Stimulated activated memory B cell treated with anti-CD40 and anti-IgM and Interleukin-4, amounts not matched to agents 10 μg/mL and 1 μg/mL and 100 μg/mL, for 72 hours (primary cell): ENCODE measurements at regions not wholly inside any gene's neighbourhood (a gene's known extent, or its start where the extent isn't known, plus 50 kb on each side); places are given as distances from the start of the nearest gene placed in this dataset.

Experiments used
- ATAC-seq: fragments of 150-1000 bp; cut with Tn5 transposase; 2 replicates; pipeline ENCODE4 v1.10.0; 2021
- H3K27ac Mint-ChIP-seq: one replicate; pipeline ENCODE4 v1.8.0; 2022; ENCODE audit warnings: mild to moderate bottlenecking, mixed read lengths
- H3K27me3 Mint-ChIP-seq: one replicate; pipeline ENCODE4 v1.8.0; 2022; ENCODE audit warnings: mixed read lengths
- H3K36me3 Mint-ChIP-seq: one replicate; pipeline ENCODE4 v1.8.0; 2022; ENCODE audit warnings: mixed read lengths
- H3K4me1 Mint-ChIP-seq: one replicate; pipeline ENCODE4 v1.8.0; 2022; ENCODE audit warnings: mixed read lengths
- H3K4me3 Mint-ChIP-seq: one replicate; pipeline ENCODE4 v1.8.0; 2022; ENCODE audit warnings: mild to moderate bottlenecking, moderate library complexity, mixed read lengths
- H3K9me3 Mint-ChIP-seq: one replicate; pipeline ENCODE4 v1.8.0; 2022; ENCODE audit warnings: mixed read lengths

GRCh38 chr10:31116226-31116625 lies 84.6 kb upstream of the ZNF438 start:
- H3K27me3 Mint-ChIP-seq = peaks cover 13% of the 10 kb centered on the region
- ATAC-seq = peak; percentile 36
- H3K36me3 Mint-ChIP-seq = peaks cover 5% of the 10 kb centered on the region
- H3K27ac Mint-ChIP-seq = no peak overlapping the region
- no peak overlapping the region for H3K4me3 Mint-ChIP-seq
- H3K9me3 Mint-ChIP-seq = peaks cover 6% of the 10 kb centered on the region
- H3K4me1 Mint-ChIP-seq = peaks cover 4% of the 10 kb centered on the region

DNA sequence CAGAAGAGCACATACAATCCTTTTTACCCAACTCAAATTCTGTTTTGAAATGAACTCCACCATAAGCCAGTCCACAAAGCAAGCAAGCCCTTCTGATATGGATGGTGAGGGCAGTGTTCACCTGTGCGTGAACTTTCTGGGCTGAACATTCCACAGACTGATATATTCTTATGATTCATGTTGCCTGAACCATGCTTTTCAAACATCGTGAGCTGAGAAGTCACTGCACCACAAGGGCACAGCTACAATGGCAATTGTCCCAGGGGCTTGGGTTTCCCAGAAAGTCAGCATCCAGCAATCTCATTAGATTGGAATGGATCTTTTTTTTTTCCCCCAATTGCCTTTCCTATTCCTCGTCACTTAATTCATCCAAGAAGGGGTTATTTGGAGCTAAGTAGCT lies 86.9 kb upstream of the ZNF438 start:
- no peak for ATAC-seq
- peaks cover 13% of the 10 kb centered on the region for H3K27me3 Mint-ChIP-seq

GRCh38 chr10:31120392-31120791 lies 88.7 kb upstream of the ZNF438 start:
- H3K36me3 Mint-ChIP-seq = peaks cover under 1% of the 10 kb centered on the region
- peaks cover 16% of the 10 kb centered on the region for H3K4me1 Mint-ChIP-seq
- no peak overlapping the region for H3K27ac Mint-ChIP-seq
- no peaks in the 10 kb centered on the region for H3K9me3 Mint-ChIP-seq
- no peak overlapping the region for H3K4me3 Mint-ChIP-seq
- no peak for ATAC-seq
- H3K27me3 Mint-ChIP-seq = peaks cover 13% of the 10 kb centered on the region

More for the DNA sequence above, 86.9 kb upstream of the ZNF438 start:
- H3K4me1 Mint-ChIP-seq = peaks cover 16% of the 10 kb centered on the region
- H3K4me3 Mint-ChIP-seq = no peak overlapping the region
- no peak overlapping the region for H3K27ac Mint-ChIP-seq
- peaks cover 3% of the 10 kb centered on the region for H3K9me3 Mint-ChIP-seq
- H3K36me3 Mint-ChIP-seq = peaks cover 5% of the 10 kb centered on the region

- ATAC-seq = no peak
- H3K4me1 Mint-ChIP-seq = peaks cover 16% of the 10 kb centered on the region
- H3K27ac Mint-ChIP-seq = no peak overlapping the region
- H3K4me3 Mint-ChIP-seq = no peak overlapping the region
- peaks cover 13% of the 10 kb centered on the region for H3K27me3 Mint-ChIP-seq
- H3K9me3 Mint-ChIP-seq = no peaks in the 10 kb centered on the region
- H3K36me3 Mint-ChIP-seq = no peaks in the 10 kb centered on the region
Observed at GRCh38 chr10:31120961-31121685, 89.5 kb upstream of the ZNF438 start.

DNA sequence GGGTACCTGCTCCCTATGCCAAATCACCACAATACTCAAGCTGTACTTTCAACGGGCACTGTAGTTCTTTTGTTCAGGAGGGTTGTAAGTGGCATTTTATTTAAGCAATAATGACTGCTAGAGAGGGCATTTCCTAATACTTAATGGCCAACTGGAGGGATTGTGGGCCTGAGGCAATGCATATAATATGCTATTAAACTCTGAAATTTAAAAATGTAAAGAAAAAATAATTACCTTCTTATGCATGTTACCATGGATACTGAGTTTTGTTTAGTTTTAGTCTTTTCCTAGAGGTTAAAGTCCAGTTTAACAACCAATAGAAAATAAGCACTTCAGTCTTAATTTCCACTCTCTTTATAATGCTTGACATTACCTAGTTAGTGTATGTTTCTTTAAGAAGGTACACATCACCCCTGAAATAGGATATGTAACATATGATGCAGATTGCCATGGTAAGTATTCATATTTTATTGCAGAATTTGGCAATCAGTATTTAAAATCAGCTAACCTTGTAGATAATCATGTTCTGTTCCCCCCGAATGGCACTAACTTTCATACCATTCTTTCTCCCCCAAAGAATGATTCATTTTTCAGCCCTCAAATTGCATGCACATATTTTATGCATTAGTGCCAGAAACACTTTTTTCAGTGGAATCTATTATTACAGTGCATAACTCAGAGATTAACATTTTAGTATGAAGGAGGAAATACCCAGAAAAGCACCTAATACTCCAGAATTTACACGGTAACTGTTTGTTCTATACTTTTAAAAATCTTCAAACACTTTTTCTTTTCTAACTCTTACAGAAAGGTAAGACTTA lies 90.3 kb upstream of the ZNF438 start:
- no peaks in the 10 kb centered on the region for H3K36me3 Mint-ChIP-seq
- H3K4me3 Mint-ChIP-seq = no peak overlapping the region
- no peaks in the 10 kb centered on the region for H3K9me3 Mint-ChIP-seq
- peaks cover 16% of the 10 kb centered on the region for H3K4me1 Mint-ChIP-seq
- no peak for ATAC-seq
- peaks cover 13% of the 10 kb centered on the region for H3K27me3 Mint-ChIP-seq
- H3K27ac Mint-ChIP-seq = no peak overlapping the region

- no peak for ATAC-seq
- Mint-ChIP-seq H3K27ac (no peak overlapping the region), H3K36me3 (no peaks in the 10 kb centered on the region), H3K9me3 (no peaks in the 10 kb centered on the region), H3K27me3 (peaks cover 11% of the 10 kb centered on the region), H3K4me1 (peaks cover 16% of the 10 kb centered on the region), H3K4me3 (no peak overlapping the region)
Observed at GRCh38 chr10:31123946-31124345, 92.3 kb upstream of the ZNF438 start.

GRCh38 chr10:31124852-31125251 lies 93.2 kb upstream of the ZNF438 start:
- Mint-ChIP-seq H3K9me3 (no peaks in the 10 kb centered on the region), H3K4me3 (no peak overlapping the region), H3K27ac (peak overlapping the region; percentile 9), H3K4me1 (peaks cover 14% of the 10 kb centered on the region), H3K27me3 (peaks cover 2% of the 10 kb centered on the region), H3K36me3 (no peaks in the 10 kb centered on the region)
- peak; percentile 35 for ATAC-seq

- no peak overlapping the region for H3K27ac Mint-ChIP-seq
- H3K36me3 Mint-ChIP-seq = no peaks in the 10 kb centered on the region
- no peak overlapping the region for H3K4me3 Mint-ChIP-seq
- no peaks in the 10 kb centered on the region for H3K9me3 Mint-ChIP-seq
- peaks cover 12% of the 10 kb centered on the region for H3K4me1 Mint-ChIP-seq
- no peak for ATAC-seq
- no peaks in the 10 kb centered on the region for H3K27me3 Mint-ChIP-seq
Observed at GRCh38 chr10:31125789-31126188, 94.1 kb upstream of the ZNF438 start.

GRCh38 chr10:31126593-31126992 lies 94.9 kb upstream of the ZNF438 start:
- no peak overlapping the region for H3K27ac Mint-ChIP-seq
- no peak overlapping the region for H3K4me3 Mint-ChIP-seq
- no peak for ATAC-seq
- no peaks in the 10 kb centered on the region for H3K36me3 Mint-ChIP-seq
- no peaks in the 10 kb centered on the region for H3K9me3 Mint-ChIP-seq
- H3K27me3 Mint-ChIP-seq = no peaks in the 10 kb centered on the region
- H3K4me1 Mint-ChIP-seq = peaks cover 9% of the 10 kb centered on the region

GRCh38 chr10:31128536-31128935 lies 96.9 kb upstream of the ZNF438 start:
- ATAC-seq = no peak
- Mint-ChIP-seq H3K4me3 (no peak overlapping the region), H3K27ac (no peak overlapping the region), H3K9me3 (no peaks in the 10 kb centered on the region), H3K27me3 (no peaks in the 10 kb centered on the region), H3K36me3 (no peaks in the 10 kb centered on the region), H3K4me1 (peaks cover 6% of the 10 kb centered on the region)

GRCh38 chr10:31129271-31129670 lies 97.6 kb upstream of the ZNF438 start:
- H3K9me3 Mint-ChIP-seq = no peaks in the 10 kb centered on the region
- no peak for ATAC-seq
- no peak overlapping the region for H3K27ac Mint-ChIP-seq
- no peaks in the 10 kb centered on the region for H3K36me3 Mint-ChIP-seq
- no peak overlapping the region for H3K4me3 Mint-ChIP-seq
- H3K4me1 Mint-ChIP-seq = peaks cover 12% of the 10 kb centered on the region
- H3K27me3 Mint-ChIP-seq = no peaks in the 10 kb centered on the region

GRCh38 chr10:31129880-31130405 lies 98.3 kb upstream of the ZNF438 start:
- Mint-ChIP-seq H3K4me3 (no peak overlapping the region), H3K9me3 (no peaks in the 10 kb centered on the region), H3K27ac (no peak overlapping the region), H3K36me3 (no peaks in the 10 kb centered on the region), H3K27me3 (no peaks in the 10 kb centered on the region), H3K4me1 (peaks cover 19% of the 10 kb centered on the region)
- no peak for ATAC-seq

GRCh38 chr10:31130406-31130805 lies 98.7 kb upstream of the ZNF438 start:
- Mint-ChIP-seq H3K9me3 (no peaks in the 10 kb centered on the region), H3K4me3 (no peak overlapping the region), H3K36me3 (no peaks in the 10 kb centered on the region), H3K27me3 (no peaks in the 10 kb centered on the region), H3K4me1 (peaks cover 24% of the 10 kb centered on the region), H3K27ac (no peak overlapping the region)
- ATAC-seq = no peak

DNA sequence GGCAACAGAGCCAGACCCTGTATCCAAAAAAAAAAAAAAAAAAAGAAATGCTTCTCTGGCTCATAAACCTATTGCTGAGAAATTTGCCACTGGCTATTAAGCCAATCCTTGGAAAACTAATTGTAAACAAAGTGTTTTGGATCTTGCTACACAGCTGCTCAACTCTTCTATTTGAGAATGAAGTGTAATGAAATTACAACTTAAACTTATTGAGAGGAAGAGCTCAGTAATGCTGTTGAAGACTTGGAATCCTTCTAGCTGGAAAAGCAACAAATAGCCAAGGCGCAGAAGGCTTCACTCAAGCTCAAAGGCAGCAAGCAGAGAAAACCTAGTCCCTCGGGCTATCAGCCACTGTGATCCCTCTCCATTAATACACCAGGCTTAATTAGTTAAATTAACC lies 99.6 kb upstream of the ZNF438 start:
- Mint-ChIP-seq H3K4me1 (peaks cover 24% of the 10 kb centered on the region), H3K4me3 (no peak overlapping the region), H3K36me3 (no peaks in the 10 kb centered on the region), H3K27ac (no peak overlapping the region), H3K9me3 (no peaks in the 10 kb centered on the region), H3K27me3 (no peaks in the 10 kb centered on the region)
- no peak for ATAC-seq

DNA sequence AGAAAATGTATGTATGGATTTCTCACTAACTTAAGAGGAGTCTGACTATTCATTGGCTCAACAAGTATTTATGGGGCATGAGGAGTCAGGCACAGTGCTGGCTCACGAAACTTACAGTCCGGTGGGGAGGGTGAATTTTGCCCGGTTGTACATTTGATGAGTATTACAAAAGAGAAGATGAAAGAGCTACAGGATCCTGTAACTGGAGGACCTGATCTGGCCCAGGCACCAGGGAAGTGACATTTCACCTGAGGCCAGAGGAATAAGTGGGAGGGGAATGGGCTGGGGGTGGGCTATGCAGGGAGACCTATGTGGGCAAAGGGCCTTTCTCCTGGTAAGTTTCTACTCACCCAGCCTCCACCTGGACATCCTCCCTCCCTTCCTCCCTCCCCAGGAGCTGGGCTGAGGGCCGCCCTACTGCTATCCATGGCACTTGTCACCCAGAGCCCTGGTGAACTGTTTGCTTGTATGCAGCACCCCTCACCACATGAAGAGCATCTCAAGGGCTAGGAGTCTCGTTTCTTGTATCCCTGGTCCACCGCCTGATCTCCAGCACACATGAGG lies 101.1 kb upstream of the ZNF438 start:
- Mint-ChIP-seq H3K27me3 (no peaks in the 10 kb centered on the region), H3K9me3 (no peaks in the 10 kb centered on the region), H3K27ac (peak overlapping the region; percentile 86), H3K36me3 (no peaks in the 10 kb centered on the region), H3K4me3 (peak overlapping the region; percentile 35), H3K4me1 (peaks cover 24% of the 10 kb centered on the region)
- no peak for ATAC-seq
